HL-60/S4 treated with retinoic acid at 250 ng/mL for 4 days and 3 days (cell line): ENCODE measurements at regions not wholly inside any gene's neighbourhood (a gene's known extent, or its start where the extent isn't known, plus 50 kb on each side); places are given as distances from the start of the nearest gene placed in this dataset.

Experiments used
- in situ Hi-C: fragments of 300-500 bp; cut with MboI; formaldehyde crosslinking; loops from 2 replicates; pipeline ENCODE4 v1.7.0; 2022; ENCODE audit warnings: low sequenced_read_pairs

- in situ Hi-C loops = loop anchor here (10.0 kb wide), 1 partner anchor 320 kb away; no protein-coding TSS in a partner anchor
Observed at GRCh38 chr2:105574796-105575344, 169.8 kb upstream of the NCK2 start.

- in situ Hi-C loops = loop anchor here (10.0 kb wide), 1 partner anchor 321 kb away; no protein-coding TSS in a partner anchor
Observed at GRCh38 chr2:105573910-105574655, 170.6 kb upstream of the NCK2 start.

- in situ Hi-C loops = loop anchor here (10.0 kb wide), 1 partner anchor 321 kb away; no protein-coding TSS in a partner anchor
Observed at GRCh38 chr2:105573490-105573889, 171.2 kb upstream of the NCK2 start.

- in situ Hi-C loops = loop anchor here (10.0 kb wide), 1 partner anchor 323 kb away; no protein-coding TSS in a partner anchor
Observed at GRCh38 chr2:105571445-105571987, 172.7 kb upstream of the FHL2 start.

GRCh38 chr2:105570757-105571156 lies 171.9 kb upstream of the FHL2 start:
- in situ Hi-C loops = loop anchor here (10.0 kb wide), 1 partner anchor 324 kb away; no protein-coding TSS in a partner anchor

- in situ Hi-C loops = loop anchor here (10.0 kb wide), 1 partner anchor 324 kb away; no protein-coding TSS in a partner anchor
Observed at GRCh38 chr2:105570326-105570725, 171.5 kb upstream of the FHL2 start.

- in situ Hi-C loops = loop anchor here (10.0 kb wide), 1 partner anchor 325 kb away; no protein-coding TSS in a partner anchor
Observed at GRCh38 chr2:105569606-105570005, 170.8 kb upstream of the FHL2 start.

GRCh38 chr2:105567996-105568494 lies 169.2 kb upstream of the FHL2 start:
- in situ Hi-C loops = no loop called here

- in situ Hi-C loops = no loop called here
Observed at GRCh38 chr2:105563000-105563719, 164.3 kb upstream of the FHL2 start.

GRCh38 chr2:105561401-105561800 lies 162.6 kb upstream of the FHL2 start:
- in situ Hi-C loops = no loop called here

GRCh38 chr2:105560157-105560556 lies 161.3 kb upstream of the FHL2 start:
- in situ Hi-C loops = no loop called here

GRCh38 chr2:105557021-105557920 lies 158.4 kb upstream of the FHL2 start:
- in situ Hi-C loops = no loop called here

GRCh38 chr2:105556366-105556765 lies 157.5 kb upstream of the FHL2 start:
- in situ Hi-C loops = no loop called here

GRCh38 chr2:105554235-105554634 lies 155.4 kb upstream of the FHL2 start:
- in situ Hi-C loops = no loop called here

- in situ Hi-C loops = no loop called here
Observed at GRCh38 chr2:105553538-105554196, 154.8 kb upstream of the FHL2 start.

GRCh38 chr2:105546628-105546974 lies 147.8 kb upstream of the FHL2 start:
- in situ Hi-C loops = no loop called here

- in situ Hi-C loops = no loop called here
Observed at GRCh38 chr2:105545730-105546627, 147.1 kb upstream of the FHL2 start.

- in situ Hi-C loops = no loop called here
Observed at GRCh38 chr2:105544591-105545377, 145.9 kb upstream of the FHL2 start.
